GM12873 (cell line): ENCODE measurements at regions not wholly inside any gene's neighbourhood (a gene's known extent, or its start where the extent isn't known, plus 50 kb on each side); places are given as distances from the start of the nearest gene placed in this dataset.

ENCODE experiments used
- TF ChIP-seq, protein P1 (sequence below): IDR thresholded peaks from 2 replicates; pipeline ENCODE4 v1.5.1; 2012; ENCODE audit warnings: low read depth, mild to moderate bottlenecking, moderate library complexity, low read length, control low read depth; ENCODE audit not compliant: insufficient read depth; ENCODE audit errors: missing control alignments

DNA sequence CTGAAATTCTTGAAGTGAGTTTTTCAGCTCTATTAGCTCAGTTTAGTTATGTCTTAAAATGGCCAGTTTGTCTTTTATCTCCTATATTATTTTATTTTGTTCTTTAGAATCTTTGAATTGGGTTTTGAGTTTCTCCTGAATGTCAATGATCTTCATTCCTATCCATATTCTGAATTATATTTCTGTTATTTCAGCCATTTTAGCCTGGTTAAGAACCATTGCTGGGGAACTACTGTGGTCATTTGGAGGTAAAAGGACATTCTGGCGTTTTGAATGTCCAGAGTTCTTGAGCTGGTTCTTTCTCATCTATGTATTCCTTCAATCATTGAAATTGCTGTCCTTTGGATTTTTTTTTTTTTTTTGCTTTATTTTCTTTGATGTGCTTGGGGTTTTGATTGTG lies 203.9 kb upstream of the HS3ST4 start:
- TF ChIP-seq, protein P1, sequence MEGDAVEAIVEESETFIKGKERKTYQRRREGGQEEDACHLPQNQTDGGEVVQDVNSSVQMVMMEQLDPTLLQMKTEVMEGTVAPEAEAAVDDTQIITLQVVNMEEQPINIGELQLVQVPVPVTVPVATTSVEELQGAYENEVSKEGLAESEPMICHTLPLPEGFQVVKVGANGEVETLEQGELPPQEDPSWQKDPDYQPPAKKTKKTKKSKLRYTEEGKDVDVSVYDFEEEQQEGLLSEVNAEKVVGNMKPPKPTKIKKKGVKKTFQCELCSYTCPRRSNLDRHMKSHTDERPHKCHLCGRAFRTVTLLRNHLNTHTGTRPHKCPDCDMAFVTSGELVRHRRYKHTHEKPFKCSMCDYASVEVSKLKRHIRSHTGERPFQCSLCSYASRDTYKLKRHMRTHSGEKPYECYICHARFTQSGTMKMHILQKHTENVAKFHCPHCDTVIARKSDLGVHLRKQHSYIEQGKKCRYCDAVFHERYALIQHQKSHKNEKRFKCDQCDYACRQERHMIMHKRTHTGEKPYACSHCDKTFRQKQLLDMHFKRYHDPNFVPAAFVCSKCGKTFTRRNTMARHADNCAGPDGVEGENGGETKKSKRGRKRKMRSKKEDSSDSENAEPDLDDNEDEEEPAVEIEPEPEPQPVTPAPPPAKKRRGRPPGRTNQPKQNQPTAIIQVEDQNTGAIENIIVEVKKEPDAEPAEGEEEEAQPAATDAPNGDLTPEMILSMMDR, result no peak

DNA sequence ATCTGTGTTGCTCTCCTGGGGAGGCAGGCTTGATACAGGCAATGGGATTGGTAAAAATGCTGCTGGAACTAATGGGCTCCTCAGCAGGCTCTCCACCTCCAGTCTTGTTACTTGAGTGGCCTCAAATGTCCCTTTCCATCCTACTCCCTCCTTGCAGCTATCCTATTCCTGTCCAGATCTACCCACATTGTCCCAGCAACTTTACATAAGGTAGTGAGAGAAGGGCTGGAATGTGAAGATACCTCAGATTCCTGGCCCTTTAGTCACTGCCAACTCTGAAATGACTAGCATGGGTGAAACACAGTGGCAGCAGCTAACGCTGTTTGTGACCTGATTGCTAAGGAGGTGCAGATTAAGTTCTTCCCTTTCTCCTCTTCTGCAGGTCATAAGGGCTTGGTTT lies 210.1 kb upstream of the HS3ST4 start:
- TF ChIP-seq, protein P1, result no peak

GRCh38 chr16:25478476-25478875 lies 213.3 kb upstream of the HS3ST4 start:
- TF ChIP-seq, protein P1, result no peak

DNA sequence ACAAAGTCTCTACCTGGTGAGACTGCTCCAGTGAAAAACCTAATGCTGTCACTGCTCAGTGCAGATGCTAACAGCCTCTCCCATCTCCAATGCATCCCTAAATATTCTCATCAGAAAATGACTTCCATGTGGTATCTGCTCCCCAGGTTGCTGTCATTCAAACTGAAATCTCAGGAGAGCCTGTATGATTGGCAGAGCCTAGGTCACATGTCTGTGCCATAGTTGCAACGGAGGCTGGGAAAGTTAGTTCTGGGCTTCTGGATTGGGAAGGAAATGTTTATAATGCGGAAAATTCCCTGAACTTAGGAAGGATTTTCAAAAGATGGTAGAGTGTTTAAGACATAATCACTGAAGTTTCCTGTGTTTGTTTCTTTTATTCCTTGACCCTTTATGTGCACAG lies 206.4 kb upstream of the ZKSCAN2 start:
- TF ChIP-seq, protein P1, result no peak

GRCh38 chr16:25449802-25450201 lies 192.2 kb upstream of the ZKSCAN2 start:
- TF ChIP-seq, protein P1, result no peak

DNA sequence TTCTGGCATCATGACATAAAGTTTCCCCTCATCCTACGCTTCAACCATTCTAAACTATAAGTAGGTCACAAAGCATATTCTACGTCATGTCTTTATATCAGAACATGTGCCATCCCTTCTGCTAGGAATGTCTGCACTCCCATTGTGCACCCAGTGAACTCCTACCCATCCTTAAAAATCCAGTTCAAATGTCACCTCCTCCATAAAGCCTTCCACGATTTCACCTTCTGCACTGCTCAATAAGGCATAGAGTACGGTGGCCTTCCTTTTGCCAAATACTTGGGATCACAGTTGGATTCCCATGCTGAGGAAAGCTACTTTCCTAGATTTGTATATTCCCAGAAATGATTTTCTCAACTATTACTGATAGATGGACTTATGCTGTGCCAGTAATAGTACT lies 186.3 kb upstream of the ZKSCAN2 start:
- TF ChIP-seq, protein P1, result no peak

DNA sequence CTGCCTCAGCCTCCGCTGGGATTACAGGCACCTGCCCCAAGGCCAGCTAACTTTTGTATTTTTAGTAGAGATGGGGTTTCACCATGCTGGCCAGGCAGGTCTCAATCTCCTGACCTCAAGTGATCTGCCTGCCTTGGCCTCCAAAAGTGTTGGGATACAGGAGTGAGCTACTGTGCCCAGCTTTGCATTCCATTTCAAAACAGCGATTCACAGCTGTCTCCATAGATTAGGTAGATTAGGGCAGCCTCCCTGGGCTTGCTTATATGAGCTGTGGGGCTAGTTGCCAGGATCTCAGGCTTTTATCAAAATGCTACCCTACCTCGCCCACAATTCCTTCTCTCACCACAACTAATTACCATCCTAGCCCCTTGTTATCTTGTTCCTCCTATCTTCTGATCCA lies 176.4 kb upstream of the ZKSCAN2 start:
- TF ChIP-seq, protein P1, result no peak
